ENCODE measurements at regions not wholly inside any gene's neighbourhood (a gene's known extent, or its start where the extent isn't known, plus 50 kb on each side); places are given as distances from the start of the nearest gene placed in this dataset.

DNA sequence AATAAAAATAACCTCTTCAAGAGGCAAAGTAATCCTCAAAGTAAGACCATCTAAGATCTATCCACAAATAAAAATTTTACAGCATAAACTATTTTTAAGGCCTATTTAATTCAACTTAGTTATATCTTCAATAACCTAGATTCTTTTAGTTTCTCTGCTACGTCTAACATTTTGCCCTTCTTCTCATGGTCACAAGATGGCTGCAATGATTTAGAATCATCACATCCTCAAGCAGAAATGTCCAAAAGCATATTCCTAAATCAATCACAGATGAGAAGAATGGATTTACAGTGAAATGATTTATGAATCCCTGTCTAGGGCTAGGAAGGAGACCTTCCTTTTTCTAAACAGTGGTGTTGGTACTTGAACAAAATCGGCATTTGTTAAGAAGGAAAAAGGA lies 304.7 kb downstream of the ARHGAP12 start:
- Histone ChIP-seq H3K27ac (ENCODE audit: extremely low read depth, low read depth, low read length) (no peak overlapping the region), H3K4me3 (ENCODE audit: low read depth, low read length) (no peak overlapping the region), H3K9me3 (ENCODE audit: control insufficient read depth, insufficient read depth, low read depth, low read length) (no peaks in the 10 kb centered on the region), H3K36me3 (ENCODE audit: control insufficient read depth in 2 of 2, insufficient read depth in 1 of 2, low read length in 2 of 2) (no peaks in the 10 kb centered on the region), H3K4me1 (ENCODE audit: control insufficient read depth, insufficient read depth, low read length) (no peaks in the 10 kb centered on the region)
- ChIA-PET POLR2A (no interaction called here), CTCF (no interaction called here)
- TF ChIP-seq, protein P1, sequence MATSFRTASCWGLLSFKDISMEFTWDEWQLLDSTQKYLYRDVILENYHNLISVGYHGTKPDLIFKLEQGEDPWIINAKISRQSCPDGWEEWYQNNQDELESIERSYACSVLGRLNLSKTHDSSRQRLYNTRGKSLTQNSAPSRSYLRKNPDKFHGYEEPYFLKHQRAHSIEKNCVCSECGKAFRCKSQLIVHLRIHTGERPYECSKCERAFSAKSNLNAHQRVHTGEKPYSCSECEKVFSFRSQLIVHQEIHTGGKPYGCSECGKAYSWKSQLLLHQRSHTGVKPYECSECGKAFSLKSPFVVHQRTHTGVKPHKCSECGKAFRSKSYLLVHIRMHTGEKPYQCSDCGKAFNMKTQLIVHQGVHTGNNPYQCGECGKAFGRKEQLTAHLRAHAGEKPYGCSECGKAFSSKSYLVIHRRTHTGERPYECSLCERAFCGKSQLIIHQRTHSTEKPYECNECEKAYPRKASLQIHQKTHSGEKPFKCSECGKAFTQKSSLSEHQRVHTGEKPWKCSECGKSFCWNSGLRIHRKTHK (tag by site-specific recombination; IDR thresholded peaks at IDR 0.05) = no peak
- TF ChIP-seq ZNF548 (tag by site-specific recombination; IDR thresholded peaks at IDR 0.05) (no peak), ZNF600 (tag by site-specific recombination; IDR thresholded peaks at IDR 0.05) (no peak), HOXA7 (CRISPR knock-in tag; IDR thresholded peaks at IDR 0.05; ENCODE audit: borderline replicate concordance) (no peak), RBAK (tag by site-specific recombination; IDR thresholded peaks at IDR 0.05) (no peak), ZNF350 (tag by site-specific recombination; IDR thresholded peaks at IDR 0.05) (no peak), ZNF837 (tag by site-specific recombination; IDR thresholded peaks at IDR 0.05) (no peak), REPIN1 (tag by site-specific recombination; IDR thresholded peaks at IDR 0.05; ENCODE audit: low read depth) (no peak), BCL11B (tag by site-specific recombination; IDR thresholded peaks at IDR 0.05; ENCODE audit: low read depth) (no peak), KLF1 (tag by site-specific recombination; IDR thresholded peaks at IDR 0.05) (no peak)

DNA sequence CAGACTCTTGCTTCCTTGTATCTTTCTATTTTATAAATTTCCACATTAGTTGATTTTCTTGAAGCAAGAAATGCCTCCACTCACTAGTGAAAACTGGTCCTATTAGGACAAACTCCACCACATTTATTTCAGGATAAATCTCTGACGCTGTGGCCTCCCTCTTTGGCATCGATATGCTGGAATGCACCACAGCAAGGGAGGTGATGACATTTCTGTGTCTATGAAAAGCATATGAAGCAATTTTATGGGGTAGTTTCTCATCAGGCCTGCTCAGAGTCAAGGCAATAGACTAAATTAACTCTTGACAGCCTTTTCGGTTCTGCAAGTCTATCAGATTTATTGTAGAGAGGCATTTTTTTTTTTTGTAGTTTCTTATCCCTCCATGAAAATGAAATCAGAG lies 304.4 kb downstream of the ZEB1 start:
- TF ChIP-seq GLIS1 (tag by site-specific recombination; IDR thresholded peaks at IDR 0.05) (no peak), ZNF677 (tag by site-specific recombination; IDR thresholded peaks at IDR 0.05) (no peak), REPIN1 (tag by site-specific recombination; IDR thresholded peaks at IDR 0.05; ENCODE audit: low read depth) (no peak), GLI4 (tag by site-specific recombination; IDR thresholded peaks at IDR 0.05) (no peak), TCF7L2 (IDR thresholded peaks at IDR 0.05; ENCODE audit: borderline replicate concordance, low read depth, low read length) (no peak), ZNF561 (tag by site-specific recombination; IDR thresholded peaks at IDR 0.05; ENCODE audit: borderline replicate concordance) (no peak), SCRT2 (tag by site-specific recombination; IDR thresholded peaks at IDR 0.05) (no peak), ZNF514 (tag by site-specific recombination; IDR thresholded peaks at IDR 0.05) (no peak), ZBTB20 (tag by site-specific recombination; IDR thresholded peaks at IDR 0.05) (no peak), ZNF391 (tag by site-specific recombination; IDR thresholded peaks at IDR 0.05; ENCODE audit: borderline replicate concordance, low read depth) (no peak), ZNF747 (tag by site-specific recombination; IDR thresholded peaks at IDR 0.05) (no peak), ZSCAN16 (tag by site-specific recombination; IDR thresholded peaks at IDR 0.05) (no peak), GLI2 (tag by site-specific recombination; IDR thresholded peaks at IDR 0.05; ENCODE audit: borderline replicate concordance, low read depth) (no peak), ZNF223 (tag by site-specific recombination; IDR thresholded peaks at IDR 0.05) (no peak)
- TF ChIP-seq, protein P2, sequence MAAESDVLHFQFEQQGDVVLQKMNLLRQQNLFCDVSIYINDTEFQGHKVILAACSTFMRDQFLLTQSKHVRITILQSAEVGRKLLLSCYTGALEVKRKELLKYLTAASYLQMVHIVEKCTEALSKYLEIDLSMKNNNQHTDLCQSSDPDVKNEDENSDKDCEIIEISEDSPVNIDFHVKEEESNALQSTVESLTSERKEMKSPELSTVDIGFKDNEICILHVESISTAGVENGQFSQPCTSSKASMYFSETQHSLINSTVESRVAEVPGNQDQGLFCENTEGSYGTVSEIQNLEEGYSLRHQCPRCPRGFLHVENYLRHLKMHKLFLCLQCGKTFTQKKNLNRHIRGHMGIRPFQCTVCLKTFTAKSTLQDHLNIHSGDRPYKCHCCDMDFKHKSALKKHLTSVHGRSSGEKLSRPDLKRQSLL (tag by site-specific recombination; IDR thresholded peaks at IDR 0.05) = no peak
- TF ChIP-seq, protein P3, sequence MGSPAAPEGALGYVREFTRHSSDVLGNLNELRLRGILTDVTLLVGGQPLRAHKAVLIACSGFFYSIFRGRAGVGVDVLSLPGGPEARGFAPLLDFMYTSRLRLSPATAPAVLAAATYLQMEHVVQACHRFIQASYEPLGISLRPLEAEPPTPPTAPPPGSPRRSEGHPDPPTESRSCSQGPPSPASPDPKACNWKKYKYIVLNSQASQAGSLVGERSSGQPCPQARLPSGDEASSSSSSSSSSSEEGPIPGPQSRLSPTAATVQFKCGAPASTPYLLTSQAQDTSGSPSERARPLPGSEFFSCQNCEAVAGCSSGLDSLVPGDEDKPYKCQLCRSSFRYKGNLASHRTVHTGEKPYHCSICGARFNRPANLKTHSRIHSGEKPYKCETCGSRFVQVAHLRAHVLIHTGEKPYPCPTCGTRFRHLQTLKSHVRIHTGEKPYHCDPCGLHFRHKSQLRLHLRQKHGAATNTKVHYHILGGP (tag by site-specific recombination; IDR thresholded peaks at IDR 0.05) = no peak
- no peaks in the 10 kb centered on the region for H3K36me3 ChIP-seq (ENCODE audit: control insufficient read depth in 2 of 2, insufficient read depth in 1 of 2, low read length in 2 of 2)
- POLR2A ChIA-PET = no interaction called here
- H3K4me1 ChIP-seq (ENCODE audit: control insufficient read depth, insufficient read depth, low read length) = no peaks in the 10 kb centered on the region
- no peak overlapping the region for H3K27ac ChIP-seq (ENCODE audit: extremely low read depth, low read depth, low read length)
- CTCF ChIA-PET = no interaction called here
- no peak overlapping the region for H3K4me3 ChIP-seq (ENCODE audit: low read depth, low read length)
- H3K9me3 ChIP-seq (ENCODE audit: control insufficient read depth, insufficient read depth, low read depth, low read length) = no peaks in the 10 kb centered on the region

Data from HEK293 (cell line).